Peyer's patch (tissue), 4 donors: ENCODE measurements at regions not wholly inside any gene's neighbourhood (a gene's known extent, or its start where the extent isn't known, plus 50 kb on each side); places are given as distances from the start of the nearest gene placed in this dataset.

ENCODE experiments used
- CTCF ChIP-seq, 6 experiments: fragments of 450-650 bp in 4 of 6; fragments of 200-600 bp in 2 of 6; sonication (generic) in 1 of 6; IDR thresholded peaks; one replicate each; pipeline ENCODE4 v1.5.1; 2017 to 2019; ENCODE audit warnings: antibody characterized with exemption in 6 of 6, mild to moderate bottlenecking in 3 of 6, moderate library complexity in 1 of 6
- POLR2A ChIP-seq, 2 donors: fragments of 450-650 bp; IDR thresholded peaks; one replicate each; pipeline ENCODE4 v1.5.1; 2017; ENCODE audit warnings: antibody characterized with exemption in 2 of 2, mild to moderate bottlenecking in 2 of 2, moderate library complexity in 2 of 2

GRCh38 chr3:139182598-139182997 lies 137.9 kb upstream of the PRR23C start:
- TF ChIP-seq CTCF (IDR thresholded peaks at IDR 0.05) (no peak), POLR2A (IDR thresholded peaks at IDR 0.05) (no peak)
